ENCODE measurements at regions not wholly inside any gene's neighbourhood (a gene's known extent, or its start where the extent isn't known, plus 50 kb on each side); places are given as distances from the start of the nearest gene placed in this dataset.

DNA sequence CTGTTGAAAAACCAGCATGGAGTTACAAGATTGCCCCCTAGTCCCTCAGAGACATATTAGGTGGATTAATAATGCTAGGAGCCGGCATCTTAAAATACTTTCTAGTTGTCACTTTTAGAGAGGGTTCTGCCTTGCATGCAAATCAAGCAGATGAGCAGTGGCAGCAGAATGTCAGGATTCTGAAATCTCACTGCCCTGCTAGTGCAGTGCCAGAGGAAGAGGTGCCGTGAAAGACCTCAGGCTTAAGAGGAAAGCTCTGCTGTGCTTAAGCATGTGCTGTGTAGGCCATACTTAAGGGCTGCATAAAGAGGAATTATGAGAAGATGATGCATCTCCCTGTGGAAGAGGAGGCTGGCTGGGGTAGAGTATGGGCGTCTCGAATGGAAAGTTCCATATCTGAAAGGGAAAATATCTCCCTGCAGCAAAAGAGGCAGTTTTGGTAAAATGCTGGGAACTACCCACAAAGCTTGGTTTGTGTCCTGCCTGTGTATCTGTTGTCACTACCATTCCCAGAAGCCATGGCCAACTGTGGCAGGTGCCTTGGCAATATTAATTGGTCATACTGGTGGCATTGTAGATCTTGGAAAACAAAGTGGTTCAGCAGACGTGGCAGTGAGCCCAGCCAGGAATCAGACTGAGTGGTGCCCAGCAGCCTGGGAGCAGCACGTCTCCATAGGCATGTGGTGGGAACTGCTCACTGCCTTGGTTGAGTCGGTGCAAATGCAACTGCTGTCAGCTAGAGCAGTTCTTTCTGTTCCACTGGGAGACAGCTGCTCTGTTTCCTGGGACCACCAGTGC is 131.9 kb downstream of the EVA1A start:
- no peaks in the 10 kb centered on the region for H3K27me3 ChIP-seq (replicated peaks in 1 of 2; ENCODE audit: control insufficient read depth in 2 of 2, insufficient read depth in 2 of 2, low read length in 1 of 2)
- FAIRE-seq (no peak), ATAC-seq (no peak), DNase-seq (ENCODE audit: low read depth, low spot score) (peak; percentile 48)
- 69% methylated on average over 7 of the region's 7 CpGs for WGBS (ENCODE audit: insufficient coverage, insufficient replicate concordance, low lambda C conversion rate, missing lambda C conversion rate)
- SMC1A ChIA-PET (ENCODE audit: uncharacterized antibody, unreplicated experiment) = interaction anchor here (0.7 to 9.8 kb wide), 14 partner anchors 10 to 373 kb away, joined by 3 to 244 read pairs (median 4); partner anchors contain the start of gene MRPL19
- peaks cover 4% of the 10 kb centered on the region; the same call in 1 of the 3 replicates for H3K9me3 ChIP-seq (replicated peaks; ENCODE audit: control insufficient read depth, insufficient read depth, low read length)
- peaks cover 46% of the 10 kb centered on the region for H3K4me1 ChIP-seq (ENCODE audit: control insufficient read depth, insufficient read depth, low read length)
- intact Hi-C loops (cut with micrococcal nuclease; ENCODE audit: unreplicated experiment) = no loop called here
- CTCF ChIA-PET = interaction anchor here (0.7 to 8.3 kb wide), 7 partner anchors 16 to 378 kb away, joined by 3 to 235 read pairs (median 4); no protein-coding TSS in a partner anchor
- peak overlapping the region; percentile 72 for H3K4me2 ChIP-seq (ENCODE audit: control insufficient read depth, insufficient read depth)
- RAD21 ChIA-PET (ENCODE audit: unreplicated experiment) = interaction anchor here (1.0 to 8.6 kb wide), 14 partner anchors 8 to 374 kb away, joined by 3 to 147 read pairs (median 3); no protein-coding TSS in a partner anchor
- POLR2A ChIA-PET = interaction anchor here (0.6 to 8.3 kb wide), 5 partner anchors 10 to 463 kb away, joined by 3 to 157 read pairs (median 3); no protein-coding TSS in a partner anchor
- 0 out of 2 replicates have a peak overlapping the region, but pooled peaks have one; percentile 6 for H3K4me3 ChIP-seq
- peak overlapping the region; percentile 40 for H3K9ac ChIP-seq (ENCODE audit: control insufficient read depth, insufficient read depth, low read length)
- peak overlapping the region; percentile 88 for H2AFZ ChIP-seq (ENCODE audit: control insufficient read depth, low read depth, low read length)
- H3K36me3 ChIP-seq (ENCODE audit: control insufficient read depth in 2 of 2, insufficient read depth in 2 of 2, low read length in 1 of 2) = no peaks in the 10 kb centered on the region
- no peaks in the 10 kb centered on the region for H4K20me1 ChIP-seq (ENCODE audit: control insufficient read depth, insufficient read depth)
- peak overlapping the region; percentile 95 for H3K27ac ChIP-seq (ENCODE audit: control insufficient read depth, insufficient read depth)
- H3K79me2 ChIP-seq (ENCODE audit: control insufficient read depth, insufficient read depth, low read length) = peaks cover 2% of the 10 kb centered on the region; the same call in 1 of the 2 replicates
- in situ Hi-C loops (cut with MboI) = no loop called here
- no TSS peak for BruUV-seq (replicated peaks)
- TF ChIP-seq SMC3 (IDR thresholded peaks at IDR 0.05; ENCODE audit: borderline replicate concordance, low read length) = no peak
- peak; percentile 67; the same call in 1 of the 3 replicates for TF ChIP-seq POU2F2 (IDR thresholded peaks at IDR 0.05; ENCODE audit: borderline replicate concordance, low read depth, low read length)
- no peak for TF ChIP-seq STAT1 (conservative IDR thresholded peaks at IDR 0.05)
- no peak for TF ChIP-seq SPI1 (IDR thresholded peaks at IDR 0.05; ENCODE audit: borderline replicate concordance, insufficient read depth, low read depth, low read length)
- TF ChIP-seq KAT2A (conservative IDR thresholded peaks at IDR 0.05; ENCODE audit: control insufficient read depth, low read depth, low read length) = no peak
- TF ChIP-seq, protein P1, sequence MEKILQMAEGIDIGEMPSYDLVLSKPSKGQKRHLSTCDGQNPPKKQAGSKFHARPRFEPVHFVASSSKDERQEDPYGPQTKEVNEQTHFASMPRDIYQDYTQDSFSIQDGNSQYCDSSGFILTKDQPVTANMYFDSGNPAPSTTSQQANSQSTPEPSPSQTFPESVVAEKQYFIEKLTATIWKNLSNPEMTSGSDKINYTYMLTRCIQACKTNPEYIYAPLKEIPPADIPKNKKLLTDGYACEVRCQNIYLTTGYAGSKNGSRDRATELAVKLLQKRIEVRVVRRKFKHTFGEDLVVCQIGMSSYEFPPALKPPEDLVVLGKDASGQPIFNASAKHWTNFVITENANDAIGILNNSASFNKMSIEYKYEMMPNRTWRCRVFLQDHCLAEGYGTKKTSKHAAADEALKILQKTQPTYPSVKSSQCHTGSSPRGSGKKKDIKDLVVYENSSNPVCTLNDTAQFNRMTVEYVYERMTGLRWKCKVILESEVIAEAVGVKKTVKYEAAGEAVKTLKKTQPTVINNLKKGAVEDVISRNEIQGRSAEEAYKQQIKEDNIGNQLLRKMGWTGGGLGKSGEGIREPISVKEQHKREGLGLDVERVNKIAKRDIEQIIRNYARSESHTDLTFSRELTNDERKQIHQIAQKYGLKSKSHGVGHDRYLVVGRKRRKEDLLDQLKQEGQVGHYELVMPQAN (conservative IDR thresholded peaks at IDR 0.05) = no peak
- TF ChIP-seq GABPA (IDR thresholded peaks at IDR 0.05; ENCODE audit: low read depth) = no peak
- TF ChIP-seq, protein P2, sequence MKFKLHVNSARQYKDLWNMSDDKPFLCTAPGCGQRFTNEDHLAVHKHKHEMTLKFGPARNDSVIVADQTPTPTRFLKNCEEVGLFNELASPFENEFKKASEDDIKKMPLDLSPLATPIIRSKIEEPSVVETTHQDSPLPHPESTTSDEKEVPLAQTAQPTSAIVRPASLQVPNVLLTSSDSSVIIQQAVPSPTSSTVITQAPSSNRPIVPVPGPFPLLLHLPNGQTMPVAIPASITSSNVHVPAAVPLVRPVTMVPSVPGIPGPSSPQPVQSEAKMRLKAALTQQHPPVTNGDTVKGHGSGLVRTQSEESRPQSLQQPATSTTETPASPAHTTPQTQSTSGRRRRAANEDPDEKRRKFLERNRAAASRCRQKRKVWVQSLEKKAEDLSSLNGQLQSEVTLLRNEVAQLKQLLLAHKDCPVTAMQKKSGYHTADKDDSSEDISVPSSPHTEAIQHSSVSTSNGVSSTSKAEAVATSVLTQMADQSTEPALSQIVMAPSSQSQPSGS (IDR thresholded peaks at IDR 0.05; ENCODE audit: low read length) = no peak
- no peak for TF ChIP-seq BACH1 (IDR thresholded peaks at IDR 0.05; ENCODE audit: borderline replicate concordance)
- no peak for TF ChIP-seq NFYB (IDR thresholded peaks at IDR 0.05; ENCODE audit: insufficient read depth, low read depth, low read length)
- no peak for TF ChIP-seq MXI1 (IDR thresholded peaks at IDR 0.05; ENCODE audit: low read depth, low read length)
- TF ChIP-seq FOXK2 (IDR thresholded peaks at IDR 0.05) = no peak
- 0 out of 2 replicates have a peak, but pooled peaks have one; percentile 5 for TF ChIP-seq RAD21 (IDR thresholded peaks at IDR 0.05; ENCODE audit: insufficient read depth, low read depth, low read length)
- peak; percentile 41; the same call in 1 of the 2 replicates for TF ChIP-seq TAF1 (IDR thresholded peaks at IDR 0.05; ENCODE audit: borderline replicate concordance, low read depth, low read length)
- no peak for TF ChIP-seq RUNX3 (IDR thresholded peaks at IDR 0.05; ENCODE audit: low read length)
- TF ChIP-seq MEF2B (IDR thresholded peaks at IDR 0.05; ENCODE audit: partially characterized antibody, poor library complexity, severe bottlenecking) = no peak

Data from GM12878 (cell line).